H1 (cell line): ENCODE measurements at regions not wholly inside any gene's neighbourhood (a gene's known extent, or its start where the extent isn't known, plus 50 kb on each side); places are given as distances from the start of the nearest gene placed in this dataset.

Source experiments
- CTCF ChIA-PET: fragments of 300-600 bp; sonication (Branson Sonifier 250); formaldehyde crosslinking; loops from one replicate; lab custom pipeline; 2021; ENCODE audit not compliant: partially characterized antibody; lab: Charles Lee
- POLR2A ChIA-PET: fragments of 300-600 bp; sonication (Branson Sonifier 250); formaldehyde crosslinking; loops from one replicate; lab custom pipeline; 2021; ENCODE audit warnings: inconsistent platforms; ENCODE audit not compliant: partially characterized antibody; lab: Charles Lee
- DNase-seq, 2 experiments: peaks; one replicate each; pipeline versions ENCODE4 v3.0.0 to v3.0.0-alpha.2; 2010 to 2022; ENCODE audit warnings: low spot score in 2 of 2, low read depth in 1 of 2, mixed read lengths in 1 of 2
- FAIRE-seq: peaks from 2 replicates; lab custom pipeline; 2011; peaks lifted over from hg19 to GRCh38; lab: Jason Lieb, UNC
- H2AFZ ChIP-seq: 2 replicates; pipeline ENCODE4 v1.8.1; 2012; ENCODE audit warnings: low read length, inconsistent platforms
- H2AK5ac ChIP-seq: 2 replicates; pipeline ENCODE4 v1.6.1; 2013; ENCODE audit warnings: low read depth, low read length
- H2BK120ac ChIP-seq: replicated peaks from 2 replicates; pipeline ENCODE3; 2013; ENCODE audit warnings: low read depth, low read length, inconsistent platforms
- H2BK12ac ChIP-seq: 2 replicates; pipeline ENCODE4 v1.6.1; 2013; ENCODE audit warnings: low read depth, low read length
- H2BK15ac ChIP-seq: 2 replicates; pipeline ENCODE4 v1.6.1; 2013; ENCODE audit warnings: low read length
- H2BK20ac ChIP-seq: 2 replicates; pipeline ENCODE4 v1.6.1; 2013; ENCODE audit warnings: low read length
- H2BK5ac ChIP-seq: 2 replicates; pipeline ENCODE4 v1.6.1; 2013; ENCODE audit warnings: low read depth, low read length
- H3K14ac ChIP-seq: 2 replicates; pipeline ENCODE4 v1.6.1; 2013; ENCODE audit warnings: inconsistent platforms; ENCODE audit not compliant: insufficient read length
- H3K18ac ChIP-seq: 2 replicates; pipeline ENCODE4 v1.6.1; 2013; ENCODE audit warnings: low read length; ENCODE audit errors: extremely low read depth
- H3K23ac ChIP-seq: 2 replicates; pipeline ENCODE4 v1.6.1; 2013; ENCODE audit warnings: inconsistent platforms; ENCODE audit not compliant: insufficient read length
- H3K23me2 ChIP-seq: 2 replicates; pipeline ENCODE4 v1.6.1; 2013; ENCODE audit warnings: low read depth, low read length
- H3K27ac ChIP-seq: 2 replicates; pipeline ENCODE4 v1.6.1; 2011; ENCODE audit warnings: low read depth, low read length, inconsistent platforms
- H3K27me3 ChIP-seq, 4 experiments: replicated peaks in 1 of 4; 1 replicate in 1 of 4; 2 replicates in 3 of 4; pipeline versions ENCODE4 v1.6.1 to v1.8.1; 2011 to 2013; ENCODE audit warnings: low read length in 3 of 4, mild to moderate bottlenecking in 3 of 4, inconsistent platforms in 2 of 4, mixed read lengths in 2 of 4, moderate library complexity in 1 of 4; ENCODE audit not compliant: control insufficient read depth in 3 of 4, insufficient read depth in 3 of 4; ENCODE audit errors: extremely low read depth in 1 of 4
- H3K36me3 ChIP-seq, 4 experiments: 2 replicates each; pipeline versions ENCODE4 v1.6.1 to v1.8.1; 2011 to 2013; ENCODE audit warnings: mild to moderate bottlenecking in 4 of 4, low read length in 3 of 4, moderate library complexity in 2 of 4, control low read depth in 1 of 4, inconsistent platforms in 1 of 4; ENCODE audit not compliant: insufficient read depth in 4 of 4, control insufficient read depth in 2 of 4
- H3K4ac ChIP-seq: replicated peaks from 2 replicates; pipeline ENCODE3; 2013; ENCODE audit warnings: low read length, low read depth, mixed read lengths, inconsistent platforms; ENCODE audit not compliant: insufficient read length
- H3K4me1 ChIP-seq, 4 experiments: replicated peaks in 1 of 4; 1 replicate in 1 of 4; 2 replicates in 3 of 4; pipeline versions ENCODE4 v1.6.1 to v1.8.1; 2011 to 2013; ENCODE audit warnings: low read length in 3 of 4, inconsistent platforms in 2 of 4, mixed read lengths in 1 of 4; ENCODE audit not compliant: insufficient read depth in 4 of 4, control insufficient read depth in 3 of 4
- H3K4me2 ChIP-seq, 2 experiments: 2 replicates each; pipeline versions ENCODE4 v1.6.1 to v1.8.1; 2011 to 2013; ENCODE audit warnings: low read depth in 2 of 2, low read length in 2 of 2, control low read depth in 1 of 2, inconsistent platforms in 1 of 2, mild to moderate bottlenecking in 1 of 2; ENCODE audit not compliant: insufficient read depth in 1 of 2
- H3K4me3 ChIP-seq, 4 experiments: fragments of 200-600, 300-600 bp in 1 of 4; sonication (generic), shearing (Covaris generic), sonication (Bioruptor Twin) in 1 of 4; 2 replicates each; pipeline versions ENCODE4 v1.5.1 to v1.8.1; 2011 to 2016; ENCODE audit warnings: low read length in 4 of 4, low read depth in 3 of 4, control low read depth in 2 of 4, inconsistent platforms in 2 of 4, mild to moderate bottlenecking in 2 of 4, mixed read lengths in 1 of 4, moderate library complexity in 1 of 4; ENCODE audit not compliant: insufficient read depth in 2 of 4; ENCODE audit errors: extremely low read depth in 1 of 4
- H3K56ac ChIP-seq: replicated peaks from 2 replicates; pipeline ENCODE3; 2013; ENCODE audit warnings: low read depth, mild to moderate bottlenecking, mixed read lengths, low read length, inconsistent platforms; ENCODE audit not compliant: insufficient read length
- H3K79me1 ChIP-seq: 2 replicates; pipeline ENCODE4 v1.6.1; 2013; ENCODE audit warnings: low read depth, low read length, control low read depth
- H3K79me2 ChIP-seq, 2 experiments: 2 replicates each; pipeline versions ENCODE4 v1.6.1 to v1.8.1; 2012 to 2013; ENCODE audit warnings: low read length in 2 of 2, mild to moderate bottlenecking in 2 of 2, inconsistent platforms in 1 of 2; ENCODE audit not compliant: insufficient read depth in 2 of 2, control insufficient read depth in 1 of 2
- H3K9ac ChIP-seq, 4 experiments: replicated peaks in 1 of 4; 1 replicate in 1 of 4; 2 replicates in 3 of 4; pipeline versions ENCODE4 v1.6.1 to v1.8.1; 2011 to 2013; ENCODE audit warnings: low read depth in 3 of 4, low read length in 3 of 4, control low read depth in 2 of 4, mild to moderate bottlenecking in 2 of 4, moderate library complexity in 2 of 4, inconsistent platforms in 1 of 4; ENCODE audit errors: extremely low read depth in 1 of 4
- H3K9me3 ChIP-seq, 2 experiments: 2 replicates each; pipeline versions ENCODE4 v1.6.1 to v1.8.1; 2012 to 2013; ENCODE audit warnings: mild to moderate bottlenecking in 2 of 2, moderate library complexity in 2 of 2, control low read depth in 1 of 2, inconsistent platforms in 1 of 2, low read depth in 1 of 2, low read length in 1 of 2, mixed read lengths in 1 of 2; ENCODE audit not compliant: insufficient read depth in 2 of 2
- H4K20me1 ChIP-seq, 2 experiments: replicated peaks in 1 of 2; 2 replicates each; pipeline versions ENCODE3 to v1.8.1; 2011 to 2013; ENCODE audit warnings: inconsistent platforms in 2 of 2, low read length in 2 of 2, mild to moderate bottlenecking in 1 of 2; ENCODE audit not compliant: insufficient read depth in 2 of 2, control insufficient read depth in 1 of 2
- H4K5ac ChIP-seq: 2 replicates; pipeline ENCODE4 v1.6.1; 2013; ENCODE audit warnings: low read length, low read depth, mixed read lengths, inconsistent platforms; ENCODE audit not compliant: insufficient read length
- H4K8ac ChIP-seq: 2 replicates; pipeline ENCODE4 v1.8.0; 2013; ENCODE audit warnings: mild to moderate bottlenecking, moderate library complexity, low read length, inconsistent platforms; ENCODE audit not compliant: insufficient read depth; ENCODE audit errors: extremely low read depth
- H4K91ac ChIP-seq: replicated peaks from 2 replicates; pipeline ENCODE3; 2013; ENCODE audit warnings: low read length, mixed read lengths, inconsistent platforms; ENCODE audit not compliant: insufficient read length
- ASH2L ChIP-seq: fragments of 200-600, 300-600 bp; sonication (generic); IDR thresholded peaks from one replicate; pipeline ENCODE4 v1.7.1; 2017; ENCODE audit warnings: low read length
- BRCA1 ChIP-seq: IDR thresholded peaks from 2 replicates; pipeline ENCODE4 v1.6.1; 2012; ENCODE audit warnings: low read depth, low read length, improper control_type of control experiment
- CHD1 ChIP-seq: IDR thresholded peaks from 2 replicates; pipeline ENCODE4 v1.6.1; 2012; ENCODE audit warnings: low read depth, low read length, improper control_type of control experiment
- CHD2 ChIP-seq: IDR thresholded peaks from 2 replicates; pipeline ENCODE4 v1.6.1; 2012; ENCODE audit warnings: low read length, improper control_type of control experiment
- EGR1 ChIP-seq: IDR thresholded peaks from 2 replicates; pipeline ENCODE4 v1.6.1; 2011; ENCODE audit warnings: low read depth, low read length, borderline replicate concordance
- GABPA ChIP-seq: IDR thresholded peaks from 2 replicates; pipeline ENCODE4 v1.6.1; 2011; ENCODE audit warnings: mild to moderate bottlenecking, low read length, moderate library complexity, borderline replicate concordance; ENCODE audit not compliant: insufficient read depth
- KDM4A ChIP-seq: IDR thresholded peaks from one replicate; pipeline ENCODE4 v1.7.1; 2012; ENCODE audit warnings: low read depth, mild to moderate bottlenecking, moderate library complexity, low read length, inconsistent platforms; ENCODE audit not compliant: severe bottlenecking
- POLR2AphosphoS5 ChIP-seq: IDR thresholded peaks from 2 replicates; pipeline ENCODE4 v1.6.1; 2011; ENCODE audit warnings: low read depth, low read length
- RFX5 ChIP-seq: IDR thresholded peaks from 2 replicates; pipeline ENCODE4 v1.6.1; 2011; ENCODE audit warnings: low read depth, low read length, improper control_type of control experiment, borderline replicate concordance
- SAP30 ChIP-seq: fragments of 300-600 bp; sonication (generic); IDR thresholded peaks from 2 replicates; pipeline ENCODE4 v1.7.1; 2012; ENCODE audit warnings: low read length, moderate library complexity, mild to moderate bottlenecking, inconsistent platforms; ENCODE audit not compliant: insufficient read depth, insufficient replicate concordance
- SIRT6 ChIP-seq: IDR thresholded peaks from one replicate; pipeline ENCODE4 v1.7.1; 2012; ENCODE audit warnings: low read length, inconsistent platforms
- SIX5 ChIP-seq: IDR thresholded peaks from 2 replicates; pipeline ENCODE4 v1.6.1; 2011; ENCODE audit warnings: mild to moderate bottlenecking, low read depth, low read length
- TBP ChIP-seq: IDR thresholded peaks from 2 replicates; pipeline ENCODE4 v1.6.1; 2011; ENCODE audit warnings: low read depth, low read length, improper control_type of control experiment
- WGBS, 2 experiments: shearing (Covaris generic) in 1 of 2; methylation state at CpG; one replicate each; pipeline versions ENCODE4 v1.1.6 to v1.1.7; 2013 to 2015; ENCODE audit warnings: low lambda C conversion rate in 2 of 2, mixed read lengths in 2 of 2, inconsistent platforms in 1 of 2, low coverage in 1 of 2, missing lambda C conversion rate in 1 of 2; ENCODE audit not compliant: insufficient replicate concordance in 2 of 2, insufficient coverage in 1 of 2, insufficient read length in 1 of 2; ENCODE audit errors: extremely low coverage in 1 of 2, missing lambda C conversion rate in 1 of 2; 5-methylcytosine and 5-hydroxymethylcytosine counted together
- TF ChIP-seq, protein P1 (sequence below), 3 experiments: IDR thresholded peaks; 1 replicate in 2 of 3; 2 replicates in 1 of 3; pipeline versions ENCODE4 v1.5.1 to v1.6.1; 2011; ENCODE audit warnings: low read length in 3 of 3, mild to moderate bottlenecking in 3 of 3, inconsistent platforms in 2 of 3, low read depth in 1 of 3, moderate library complexity in 1 of 3; ENCODE audit not compliant: insufficient read depth in 1 of 3; ENCODE audit errors: control extremely low read depth in 1 of 3

GRCh38 chr11:103794262-103794661, 242.2 kb upstream of the DDI1 start:
- H2BK15ac ChIP-seq: no peak overlapping the region
- no peaks in the 10 kb centered on the region for H4K20me1 ChIP-seq
- no peaks in the 10 kb centered on the region for H3K23me2 ChIP-seq
- no peak overlapping the region for H2BK20ac ChIP-seq
- H3K4me1 ChIP-seq: no peaks in the 10 kb centered on the region
- no peak overlapping the region for H2AFZ ChIP-seq
- ChIA-PET CTCF (no interaction called here), POLR2A (no interaction called here)
- H3K4me3 ChIP-seq: no peak overlapping the region
- WGBS, 2 experiments: 63% methylated on average over 2 of the region's 2 CpGs; no CpG with 5 or more reads in 1 of the 2 experiments
- H3K4ac ChIP-seq: no peak overlapping the region
- H3K14ac ChIP-seq: no peak overlapping the region
- H3K36me3 ChIP-seq: no peaks in the 10 kb centered on the region
- no peak overlapping the region for H4K8ac ChIP-seq
- no peak overlapping the region for H3K27ac ChIP-seq
- DNase-seq (no peak), FAIRE-seq (no peak)
- H3K79me2 ChIP-seq: no peaks in the 10 kb centered on the region
- no peak overlapping the region for H2BK12ac ChIP-seq
- no peak overlapping the region for H3K18ac ChIP-seq
- no peak overlapping the region for H2BK120ac ChIP-seq
- no peak overlapping the region for H3K4me2 ChIP-seq
- no peak overlapping the region for H4K91ac ChIP-seq
- no peak overlapping the region for H3K56ac ChIP-seq
- H3K9me3 ChIP-seq: no peaks in the 10 kb centered on the region
- no peaks in the 10 kb centered on the region for H3K27me3 ChIP-seq
- H3K9ac ChIP-seq: no peak overlapping the region
- H4K5ac ChIP-seq: no peak overlapping the region
- H3K23ac ChIP-seq: no peak overlapping the region
- no peak overlapping the region for H2AK5ac ChIP-seq
- H2BK5ac ChIP-seq: no peak overlapping the region
- H3K79me1 ChIP-seq: no peaks in the 10 kb centered on the region
- TF ChIP-seq SIX5: no peak
- TF ChIP-seq POLR2AphosphoS5: no peak
- TF ChIP-seq TBP: no peak
- TF ChIP-seq, protein P1, sequence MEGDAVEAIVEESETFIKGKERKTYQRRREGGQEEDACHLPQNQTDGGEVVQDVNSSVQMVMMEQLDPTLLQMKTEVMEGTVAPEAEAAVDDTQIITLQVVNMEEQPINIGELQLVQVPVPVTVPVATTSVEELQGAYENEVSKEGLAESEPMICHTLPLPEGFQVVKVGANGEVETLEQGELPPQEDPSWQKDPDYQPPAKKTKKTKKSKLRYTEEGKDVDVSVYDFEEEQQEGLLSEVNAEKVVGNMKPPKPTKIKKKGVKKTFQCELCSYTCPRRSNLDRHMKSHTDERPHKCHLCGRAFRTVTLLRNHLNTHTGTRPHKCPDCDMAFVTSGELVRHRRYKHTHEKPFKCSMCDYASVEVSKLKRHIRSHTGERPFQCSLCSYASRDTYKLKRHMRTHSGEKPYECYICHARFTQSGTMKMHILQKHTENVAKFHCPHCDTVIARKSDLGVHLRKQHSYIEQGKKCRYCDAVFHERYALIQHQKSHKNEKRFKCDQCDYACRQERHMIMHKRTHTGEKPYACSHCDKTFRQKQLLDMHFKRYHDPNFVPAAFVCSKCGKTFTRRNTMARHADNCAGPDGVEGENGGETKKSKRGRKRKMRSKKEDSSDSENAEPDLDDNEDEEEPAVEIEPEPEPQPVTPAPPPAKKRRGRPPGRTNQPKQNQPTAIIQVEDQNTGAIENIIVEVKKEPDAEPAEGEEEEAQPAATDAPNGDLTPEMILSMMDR (IDR thresholded peaks at IDR 0.05; ENCODE audit: control extremely low read depth in 1 of 3, insufficient read depth in 1 of 3, low read depth in 1 of 3, low read length in 3 of 3): no peak
- no peak for TF ChIP-seq GABPA
- TF ChIP-seq RFX5: no peak
- TF ChIP-seq CHD2: no peak
- no peak for TF ChIP-seq SAP30
- no peak for TF ChIP-seq CHD1
- TF ChIP-seq EGR1: no peak
- TF ChIP-seq BRCA1: no peak
- TF ChIP-seq KDM4A: no peak
- TF ChIP-seq SIRT6: no peak
- no peak for TF ChIP-seq ASH2L
